H1 (cell line): ENCODE measurements at regions not wholly inside any gene's neighbourhood (a gene's known extent, or its start where the extent isn't known, plus 50 kb on each side); places are given as distances from the start of the nearest gene placed in this dataset.

Experiments
- CTCF ChIA-PET: fragments of 300-600 bp; sonication (Branson Sonifier 250); formaldehyde crosslinking; loops from one replicate; lab custom pipeline; 2021; ENCODE audit not compliant: partially characterized antibody; lab: Charles Lee
- POLR2A ChIA-PET: fragments of 300-600 bp; sonication (Branson Sonifier 250); formaldehyde crosslinking; loops from one replicate; lab custom pipeline; 2021; ENCODE audit warnings: inconsistent platforms; ENCODE audit not compliant: partially characterized antibody; lab: Charles Lee
- DNase-seq, 2 experiments: peaks; one replicate each; pipeline versions ENCODE4 v3.0.0 to v3.0.0-alpha.2; 2010 to 2022; ENCODE audit warnings: low spot score in 2 of 2, low read depth in 1 of 2, mixed read lengths in 1 of 2
- FAIRE-seq: peaks from 2 replicates; lab custom pipeline; 2011; peaks lifted over from hg19 to GRCh38; lab: Jason Lieb, UNC
- H2AFZ ChIP-seq: 2 replicates; pipeline ENCODE4 v1.8.1; 2012; ENCODE audit warnings: low read length, inconsistent platforms
- H2AK5ac ChIP-seq: 2 replicates; pipeline ENCODE4 v1.6.1; 2013; ENCODE audit warnings: low read depth, low read length
- H2BK120ac ChIP-seq: replicated peaks from 2 replicates; pipeline ENCODE3; 2013; ENCODE audit warnings: low read depth, low read length, inconsistent platforms
- H2BK12ac ChIP-seq: 2 replicates; pipeline ENCODE4 v1.6.1; 2013; ENCODE audit warnings: low read depth, low read length
- H2BK15ac ChIP-seq: 2 replicates; pipeline ENCODE4 v1.6.1; 2013; ENCODE audit warnings: low read length
- H2BK20ac ChIP-seq: 2 replicates; pipeline ENCODE4 v1.6.1; 2013; ENCODE audit warnings: low read length
- H2BK5ac ChIP-seq: 2 replicates; pipeline ENCODE4 v1.6.1; 2013; ENCODE audit warnings: low read depth, low read length
- H3K14ac ChIP-seq: 2 replicates; pipeline ENCODE4 v1.6.1; 2013; ENCODE audit warnings: inconsistent platforms; ENCODE audit not compliant: insufficient read length
- H3K18ac ChIP-seq: 2 replicates; pipeline ENCODE4 v1.6.1; 2013; ENCODE audit warnings: low read length; ENCODE audit errors: extremely low read depth
- H3K23ac ChIP-seq: 2 replicates; pipeline ENCODE4 v1.6.1; 2013; ENCODE audit warnings: inconsistent platforms; ENCODE audit not compliant: insufficient read length
- H3K23me2 ChIP-seq: 2 replicates; pipeline ENCODE4 v1.6.1; 2013; ENCODE audit warnings: low read depth, low read length
- H3K27ac ChIP-seq: 2 replicates; pipeline ENCODE4 v1.6.1; 2011; ENCODE audit warnings: low read depth, low read length, inconsistent platforms
- H3K27me3 ChIP-seq, 4 experiments: replicated peaks in 1 of 4; 1 replicate in 1 of 4; 2 replicates in 3 of 4; pipeline versions ENCODE4 v1.6.1 to v1.8.1; 2011 to 2013; ENCODE audit warnings: low read length in 3 of 4, mild to moderate bottlenecking in 3 of 4, inconsistent platforms in 2 of 4, mixed read lengths in 2 of 4, moderate library complexity in 1 of 4; ENCODE audit not compliant: control insufficient read depth in 3 of 4, insufficient read depth in 3 of 4; ENCODE audit errors: extremely low read depth in 1 of 4
- H3K36me3 ChIP-seq, 4 experiments: 2 replicates each; pipeline versions ENCODE4 v1.6.1 to v1.8.1; 2011 to 2013; ENCODE audit warnings: mild to moderate bottlenecking in 4 of 4, low read length in 3 of 4, moderate library complexity in 2 of 4, control low read depth in 1 of 4, inconsistent platforms in 1 of 4; ENCODE audit not compliant: insufficient read depth in 4 of 4, control insufficient read depth in 2 of 4
- H3K4ac ChIP-seq: replicated peaks from 2 replicates; pipeline ENCODE3; 2013; ENCODE audit warnings: low read length, low read depth, mixed read lengths, inconsistent platforms; ENCODE audit not compliant: insufficient read length
- H3K4me1 ChIP-seq, 4 experiments: replicated peaks in 1 of 4; 1 replicate in 1 of 4; 2 replicates in 3 of 4; pipeline versions ENCODE4 v1.6.1 to v1.8.1; 2011 to 2013; ENCODE audit warnings: low read length in 3 of 4, inconsistent platforms in 2 of 4, mixed read lengths in 1 of 4; ENCODE audit not compliant: insufficient read depth in 4 of 4, control insufficient read depth in 3 of 4
- H3K4me2 ChIP-seq, 2 experiments: 2 replicates each; pipeline versions ENCODE4 v1.6.1 to v1.8.1; 2011 to 2013; ENCODE audit warnings: low read depth in 2 of 2, low read length in 2 of 2, control low read depth in 1 of 2, inconsistent platforms in 1 of 2, mild to moderate bottlenecking in 1 of 2; ENCODE audit not compliant: insufficient read depth in 1 of 2
- H3K4me3 ChIP-seq, 4 experiments: fragments of 200-600, 300-600 bp in 1 of 4; sonication (generic), shearing (Covaris generic), sonication (Bioruptor Twin) in 1 of 4; 2 replicates each; pipeline versions ENCODE4 v1.5.1 to v1.8.1; 2011 to 2016; ENCODE audit warnings: low read length in 4 of 4, low read depth in 3 of 4, control low read depth in 2 of 4, inconsistent platforms in 2 of 4, mild to moderate bottlenecking in 2 of 4, mixed read lengths in 1 of 4, moderate library complexity in 1 of 4; ENCODE audit not compliant: insufficient read depth in 2 of 4; ENCODE audit errors: extremely low read depth in 1 of 4
- H3K56ac ChIP-seq: replicated peaks from 2 replicates; pipeline ENCODE3; 2013; ENCODE audit warnings: low read depth, mild to moderate bottlenecking, mixed read lengths, low read length, inconsistent platforms; ENCODE audit not compliant: insufficient read length
- H3K79me1 ChIP-seq: 2 replicates; pipeline ENCODE4 v1.6.1; 2013; ENCODE audit warnings: low read depth, low read length, control low read depth
- H3K79me2 ChIP-seq, 2 experiments: 2 replicates each; pipeline versions ENCODE4 v1.6.1 to v1.8.1; 2012 to 2013; ENCODE audit warnings: low read length in 2 of 2, mild to moderate bottlenecking in 2 of 2, inconsistent platforms in 1 of 2; ENCODE audit not compliant: insufficient read depth in 2 of 2, control insufficient read depth in 1 of 2
- H3K9ac ChIP-seq, 4 experiments: replicated peaks in 1 of 4; 1 replicate in 1 of 4; 2 replicates in 3 of 4; pipeline versions ENCODE4 v1.6.1 to v1.8.1; 2011 to 2013; ENCODE audit warnings: low read depth in 3 of 4, low read length in 3 of 4, control low read depth in 2 of 4, mild to moderate bottlenecking in 2 of 4, moderate library complexity in 2 of 4, inconsistent platforms in 1 of 4; ENCODE audit errors: extremely low read depth in 1 of 4
- H3K9me3 ChIP-seq, 2 experiments: 2 replicates each; pipeline versions ENCODE4 v1.6.1 to v1.8.1; 2012 to 2013; ENCODE audit warnings: mild to moderate bottlenecking in 2 of 2, moderate library complexity in 2 of 2, control low read depth in 1 of 2, inconsistent platforms in 1 of 2, low read depth in 1 of 2, low read length in 1 of 2, mixed read lengths in 1 of 2; ENCODE audit not compliant: insufficient read depth in 2 of 2
- H4K20me1 ChIP-seq, 2 experiments: replicated peaks in 1 of 2; 2 replicates each; pipeline versions ENCODE3 to v1.8.1; 2011 to 2013; ENCODE audit warnings: inconsistent platforms in 2 of 2, low read length in 2 of 2, mild to moderate bottlenecking in 1 of 2; ENCODE audit not compliant: insufficient read depth in 2 of 2, control insufficient read depth in 1 of 2
- H4K5ac ChIP-seq: 2 replicates; pipeline ENCODE4 v1.6.1; 2013; ENCODE audit warnings: low read length, low read depth, mixed read lengths, inconsistent platforms; ENCODE audit not compliant: insufficient read length
- H4K8ac ChIP-seq: 2 replicates; pipeline ENCODE4 v1.8.0; 2013; ENCODE audit warnings: mild to moderate bottlenecking, moderate library complexity, low read length, inconsistent platforms; ENCODE audit not compliant: insufficient read depth; ENCODE audit errors: extremely low read depth
- H4K91ac ChIP-seq: replicated peaks from 2 replicates; pipeline ENCODE3; 2013; ENCODE audit warnings: low read length, mixed read lengths, inconsistent platforms; ENCODE audit not compliant: insufficient read length
- CHD1 ChIP-seq: IDR thresholded peaks from 2 replicates; pipeline ENCODE4 v1.6.1; 2012; ENCODE audit warnings: low read depth, low read length, improper control_type of control experiment
- E2F6 ChIP-seq: IDR thresholded peaks from 2 replicates; pipeline ENCODE4 v1.6.1; 2012; ENCODE audit warnings: inconsistent platforms
- HDAC2 ChIP-seq, 2 experiments: fragments of 300-600 bp in 1 of 2; sonication (generic) in 1 of 2; IDR thresholded peaks; 2 replicates each; pipeline ENCODE4 v1.6.1; 2011 to 2012; ENCODE audit warnings: low read depth in 2 of 2, low read length in 2 of 2, mild to moderate bottlenecking in 2 of 2, moderate library complexity in 2 of 2, borderline replicate concordance in 1 of 2, inconsistent platforms in 1 of 2
- KDM1A ChIP-seq: fragments of 200-600, 300-600 bp; sonication (generic); IDR thresholded peaks from 2 replicates; pipeline ENCODE4 v1.7.1; 2016; ENCODE audit warnings: mild to moderate bottlenecking, low read length, borderline replicate concordance
- KDM4A ChIP-seq: IDR thresholded peaks from one replicate; pipeline ENCODE4 v1.7.1; 2012; ENCODE audit warnings: low read depth, mild to moderate bottlenecking, moderate library complexity, low read length, inconsistent platforms; ENCODE audit not compliant: severe bottlenecking
- NRF1 ChIP-seq: IDR thresholded peaks from 2 replicates; pipeline ENCODE4 v1.6.1; 2011; ENCODE audit warnings: mild to moderate bottlenecking, low read depth, low read length, improper control_type of control experiment
- RBBP5 ChIP-seq: IDR thresholded peaks from 2 replicates; pipeline ENCODE4 v1.7.1; 2012; ENCODE audit warnings: low read depth, mild to moderate bottlenecking, inconsistent platforms, low read length, moderate library complexity, borderline replicate concordance
- SUZ12 ChIP-seq: fragments of 200-600 bp; sonication (generic); IDR thresholded peaks from 2 replicates; pipeline ENCODE4 v1.6.1; 2012; ENCODE audit warnings: mild to moderate bottlenecking, inconsistent platforms, low read length, moderate library complexity, mixed read lengths
- TBP ChIP-seq: IDR thresholded peaks from 2 replicates; pipeline ENCODE4 v1.6.1; 2011; ENCODE audit warnings: low read depth, low read length, improper control_type of control experiment
- TEAD4 ChIP-seq: IDR thresholded peaks from 2 replicates; pipeline ENCODE4 v1.6.1; 2012; ENCODE audit warnings: low read depth, low read length, inconsistent platforms, mixed read lengths
- USF2 ChIP-seq: IDR thresholded peaks from 2 replicates; pipeline ENCODE4 v1.6.1; 2011; ENCODE audit warnings: low read length, improper control_type of control experiment
- WGBS, 2 experiments: shearing (Covaris generic) in 1 of 2; methylation state at CpG; one replicate each; pipeline versions ENCODE4 v1.1.6 to v1.1.7; 2013 to 2015; ENCODE audit warnings: low lambda C conversion rate in 2 of 2, mixed read lengths in 2 of 2, inconsistent platforms in 1 of 2, low coverage in 1 of 2, missing lambda C conversion rate in 1 of 2; ENCODE audit not compliant: insufficient replicate concordance in 2 of 2, insufficient coverage in 1 of 2, insufficient read length in 1 of 2; ENCODE audit errors: extremely low coverage in 1 of 2, missing lambda C conversion rate in 1 of 2; 5-methylcytosine and 5-hydroxymethylcytosine counted together

- POLR2A ChIA-PET: no interaction called here
- H3K4me3 ChIP-seq: no peak overlapping the region
- H4K20me1 ChIP-seq: no peaks in the 10 kb centered on the region
- H3K36me3 ChIP-seq: no peaks in the 10 kb centered on the region
- no peak overlapping the region for H3K14ac ChIP-seq
- no peaks in the 10 kb centered on the region for H3K27me3 ChIP-seq
- H3K23ac ChIP-seq: no peak overlapping the region
- H3K23me2 ChIP-seq: no peaks in the 10 kb centered on the region
- no peak overlapping the region for H2BK20ac ChIP-seq
- no peak overlapping the region for H3K27ac ChIP-seq
- H2BK15ac ChIP-seq: no peak overlapping the region
- H2BK120ac ChIP-seq: no peak overlapping the region
- DNase-seq (no peak), FAIRE-seq (no peak)
- H2BK5ac ChIP-seq: no peak overlapping the region
- no peak overlapping the region for H3K18ac ChIP-seq
- H2AFZ ChIP-seq: no peak overlapping the region
- H3K9ac ChIP-seq: no peak overlapping the region
- CTCF ChIA-PET: no interaction called here
- H3K79me1 ChIP-seq: no peaks in the 10 kb centered on the region
- no peaks in the 10 kb centered on the region for H3K9me3 ChIP-seq
- no peak overlapping the region for H4K91ac ChIP-seq
- TF ChIP-seq NRF1 (no peak), KDM4A (no peak), TEAD4 (no peak), TBP (no peak), USF2 (no peak), KDM1A (no peak), RBBP5 (no peak), CHD1 (no peak), HDAC2 (IDR thresholded peaks at IDR 0.05; ENCODE audit: borderline replicate concordance in 1 of 2, low read depth in 2 of 2, low read length in 2 of 2) (no peak), SUZ12 (no peak), E2F6 (no peak)
- no peaks in the 10 kb centered on the region for H3K4me1 ChIP-seq
- H3K4me2 ChIP-seq: no peak overlapping the region
- H3K56ac ChIP-seq: no peak overlapping the region
- H2BK12ac ChIP-seq: no peak overlapping the region
- no peaks in the 10 kb centered on the region for H3K79me2 ChIP-seq
- no peak overlapping the region for H4K8ac ChIP-seq
- no peak overlapping the region for H4K5ac ChIP-seq
- WGBS, 2 experiments: 83% methylated on average over 1 of the region's 1 CpG; no CpG with 5 or more reads in 1 of the 2 experiments
- no peak overlapping the region for H2AK5ac ChIP-seq
- no peak overlapping the region for H3K4ac ChIP-seq
These were observed 182.9 kb upstream of the RFX3 start for GRCh38 chr9:3708751-3709150.
